ENCODE measurements at regions not wholly inside any gene's neighbourhood (a gene's known extent, or its start where the extent isn't known, plus 50 kb on each side); places are given as distances from the start of the nearest gene placed in this dataset.

DNA sequence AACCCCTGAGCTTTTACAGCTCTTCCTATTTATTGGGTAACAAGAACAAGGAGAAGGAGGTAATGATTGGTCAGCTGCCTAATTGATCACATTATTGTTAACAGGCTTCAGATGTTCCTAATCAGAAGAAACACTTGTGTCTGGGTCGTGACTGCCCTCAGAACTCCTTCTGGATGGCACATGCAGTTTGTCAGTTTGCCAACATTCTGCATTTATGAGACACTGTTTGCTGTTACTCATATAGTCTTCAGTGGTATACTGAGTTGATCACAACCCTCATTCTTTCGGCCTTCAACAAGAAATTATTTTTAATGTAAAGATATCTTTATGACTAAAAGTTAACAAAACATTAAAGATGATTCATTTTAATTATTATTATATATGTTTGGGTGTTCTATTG, 95.7 kb upstream of the DOCK10 start:
- H2BK12ac ChIP-seq (ENCODE audit: low read length in 2 of 2): no peak overlapping the region
- no peak overlapping the region for H3K23ac ChIP-seq (ENCODE audit: low read length in 2 of 2)
- no peak overlapping the region for H3K4me3 ChIP-seq (ENCODE audit: insufficient read depth in 1 of 2, low read depth in 1 of 2, low read length in 2 of 2)
- no peak overlapping the region for H3K27ac ChIP-seq (ENCODE audit: low read length, poor library complexity, severe bottlenecking)
- no peak overlapping the region for H2BK5ac ChIP-seq (ENCODE audit: low read depth, low read length, poor library complexity, severe bottlenecking)
- H2AFZ ChIP-seq (ENCODE audit: low read depth, low read length): no peak overlapping the region
- no peaks in the 10 kb centered on the region for H3K79me1 ChIP-seq (replicated peaks; ENCODE audit: low read length, poor library complexity, severe bottlenecking)
- no peak overlapping the region for H4K8ac ChIP-seq (ENCODE audit: low read length)
- H3K4ac ChIP-seq (ENCODE audit: low read depth in 1 of 2, low read length in 2 of 2): no peak overlapping the region
- no peak overlapping the region for H3K14ac ChIP-seq (ENCODE audit: low read length in 2 of 2)
- no peak overlapping the region for H3K9ac ChIP-seq (ENCODE audit: low read length)
- no peaks in the 10 kb centered on the region for H3K4me1 ChIP-seq (ENCODE audit: control insufficient read depth, insufficient read depth, low read depth, low read length)
- H2BK120ac ChIP-seq (ENCODE audit: low read depth, low read length): no peak overlapping the region
- no peak overlapping the region for H4K91ac ChIP-seq (ENCODE audit: low read length)
- H3K36me3 ChIP-seq (ENCODE audit: control insufficient read depth in 1 of 2, insufficient read depth in 2 of 2, low read depth in 1 of 2, low read length in 2 of 2): no peaks in the 10 kb centered on the region
- no peak overlapping the region for H2AK5ac ChIP-seq (ENCODE audit: low read length, severe bottlenecking)
- DNase-seq: no peak
- WGBS: 33% methylated on average over 1 of the region's 2 CpGs
- H2BK15ac ChIP-seq (ENCODE audit: low read depth, poor library complexity, severe bottlenecking): no peak overlapping the region
- no peak overlapping the region for H3K4me2 ChIP-seq (ENCODE audit: low read length, poor library complexity, severe bottlenecking)
- H3K18ac ChIP-seq (ENCODE audit: low read depth in 1 of 2, low read length in 2 of 2): no peak overlapping the region
- H3K9me3 ChIP-seq (ENCODE audit: control insufficient read depth, low read length): no peaks in the 10 kb centered on the region
- H3K27me3 ChIP-seq (ENCODE audit: control insufficient read depth in 1 of 2, insufficient read depth in 1 of 2, low read length in 2 of 2): no peaks in the 10 kb centered on the region

DNA sequence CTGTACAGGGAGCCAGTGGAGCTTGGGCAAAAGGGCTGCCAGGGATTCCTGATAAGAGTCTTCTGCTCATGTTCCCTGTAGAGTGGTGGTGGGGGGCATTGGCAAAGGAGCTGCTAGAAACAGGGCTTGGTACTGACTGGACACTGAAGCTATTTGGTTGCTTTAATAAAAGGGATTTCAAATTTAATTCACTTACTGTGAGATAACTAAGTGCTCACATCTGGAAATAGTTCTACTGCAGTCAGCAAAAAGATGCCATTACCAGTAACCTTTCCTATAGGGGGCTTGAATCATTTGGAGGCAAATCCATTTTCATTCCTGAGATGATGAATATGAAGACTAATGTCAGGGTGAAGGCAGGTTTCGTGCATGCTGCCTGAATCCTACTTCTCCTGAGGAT, 94.3 kb upstream of the DOCK10 start:
- H3K4me2 ChIP-seq (ENCODE audit: low read length, poor library complexity, severe bottlenecking): no peak overlapping the region
- no peak overlapping the region for H2BK12ac ChIP-seq (ENCODE audit: low read length in 2 of 2)
- H2BK120ac ChIP-seq (ENCODE audit: low read depth, low read length): no peak overlapping the region
- no peak overlapping the region for H3K4me3 ChIP-seq (ENCODE audit: insufficient read depth in 1 of 2, low read depth in 1 of 2, low read length in 2 of 2)
- WGBS: 83% methylated on average over 1 of the region's 1 CpG
- no peak overlapping the region for H3K23ac ChIP-seq (ENCODE audit: low read length in 2 of 2)
- no peak overlapping the region for H3K27ac ChIP-seq (ENCODE audit: low read length, poor library complexity, severe bottlenecking)
- H4K8ac ChIP-seq (ENCODE audit: low read length): no peak overlapping the region
- no peak for DNase-seq
- H3K4ac ChIP-seq (ENCODE audit: low read depth in 1 of 2, low read length in 2 of 2): no peak overlapping the region
- H3K18ac ChIP-seq (ENCODE audit: low read depth in 1 of 2, low read length in 2 of 2): no peak overlapping the region
- H4K91ac ChIP-seq (ENCODE audit: low read length): no peak overlapping the region
- no peaks in the 10 kb centered on the region for H3K9me3 ChIP-seq (ENCODE audit: control insufficient read depth, low read length)
- H2BK15ac ChIP-seq (ENCODE audit: low read depth, poor library complexity, severe bottlenecking): no peak overlapping the region
- no peaks in the 10 kb centered on the region for H3K4me1 ChIP-seq (ENCODE audit: control insufficient read depth, insufficient read depth, low read depth, low read length)
- H3K9ac ChIP-seq (ENCODE audit: low read length): no peak overlapping the region
- no peaks in the 10 kb centered on the region for H3K79me1 ChIP-seq (replicated peaks; ENCODE audit: low read length, poor library complexity, severe bottlenecking)
- H2AK5ac ChIP-seq (ENCODE audit: low read length, severe bottlenecking): no peak overlapping the region
- H3K27me3 ChIP-seq (ENCODE audit: control insufficient read depth in 1 of 2, insufficient read depth in 1 of 2, low read length in 2 of 2): no peaks in the 10 kb centered on the region
- no peak overlapping the region for H2AFZ ChIP-seq (ENCODE audit: low read depth, low read length)
- H3K36me3 ChIP-seq (ENCODE audit: control insufficient read depth in 1 of 2, insufficient read depth in 2 of 2, low read depth in 1 of 2, low read length in 2 of 2): no peaks in the 10 kb centered on the region
- H3K14ac ChIP-seq (ENCODE audit: low read length in 2 of 2): no peak overlapping the region
- H2BK5ac ChIP-seq (ENCODE audit: low read depth, low read length, poor library complexity, severe bottlenecking): no peak overlapping the region

DNA sequence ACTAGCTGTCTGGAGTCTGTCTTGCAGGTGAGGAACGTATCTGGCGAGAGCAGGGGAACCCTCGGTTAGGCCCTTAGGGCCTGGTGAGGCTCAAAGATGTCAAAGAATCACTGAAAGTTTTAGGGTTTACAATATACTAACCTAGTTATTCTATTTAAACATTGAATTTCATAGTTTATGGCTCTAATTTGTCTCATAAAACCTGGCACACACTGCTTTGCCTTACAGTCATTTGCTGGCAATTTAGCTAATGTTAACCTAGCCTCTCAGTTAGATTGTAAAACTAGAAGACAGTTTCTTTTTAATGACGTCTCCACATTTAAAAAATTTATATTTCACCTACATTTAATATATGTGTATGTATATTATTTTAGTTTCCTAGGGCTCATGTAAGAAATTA, 89.6 kb upstream of the DOCK10 start:
- H3K4me1 ChIP-seq (ENCODE audit: control insufficient read depth, insufficient read depth, low read depth, low read length): no peaks in the 10 kb centered on the region
- H3K9ac ChIP-seq (ENCODE audit: low read length): no peak overlapping the region
- H2BK5ac ChIP-seq (ENCODE audit: low read depth, low read length, poor library complexity, severe bottlenecking): no peak overlapping the region
- H3K79me1 ChIP-seq (replicated peaks; ENCODE audit: low read length, poor library complexity, severe bottlenecking): no peaks in the 10 kb centered on the region
- 100% methylated on average over 2 of the region's 4 CpGs for WGBS
- H2AFZ ChIP-seq (ENCODE audit: low read depth, low read length): no peak overlapping the region
- no peak overlapping the region for H3K14ac ChIP-seq (ENCODE audit: low read length in 2 of 2)
- H3K23ac ChIP-seq (ENCODE audit: low read length in 2 of 2): no peak overlapping the region
- H2BK15ac ChIP-seq (ENCODE audit: low read depth, poor library complexity, severe bottlenecking): no peak overlapping the region
- no peak for DNase-seq
- H3K36me3 ChIP-seq (ENCODE audit: control insufficient read depth in 1 of 2, insufficient read depth in 2 of 2, low read depth in 1 of 2, low read length in 2 of 2): no peaks in the 10 kb centered on the region
- H3K27ac ChIP-seq (ENCODE audit: low read length, poor library complexity, severe bottlenecking): no peak overlapping the region
- no peak overlapping the region for H4K91ac ChIP-seq (ENCODE audit: low read length)
- H2AK5ac ChIP-seq (ENCODE audit: low read length, severe bottlenecking): no peak overlapping the region
- H3K9me3 ChIP-seq (ENCODE audit: control insufficient read depth, low read length): no peaks in the 10 kb centered on the region
- no peak overlapping the region for H2BK12ac ChIP-seq (ENCODE audit: low read length in 2 of 2)
- no peaks in the 10 kb centered on the region for H3K27me3 ChIP-seq (ENCODE audit: control insufficient read depth in 1 of 2, insufficient read depth in 1 of 2, low read length in 2 of 2)
- H4K8ac ChIP-seq (ENCODE audit: low read length): no peak overlapping the region
- H3K18ac ChIP-seq (ENCODE audit: low read depth in 1 of 2, low read length in 2 of 2): no peak overlapping the region
- H3K4me3 ChIP-seq (ENCODE audit: insufficient read depth in 1 of 2, low read depth in 1 of 2, low read length in 2 of 2): no peak overlapping the region
- H3K4ac ChIP-seq (ENCODE audit: low read depth in 1 of 2, low read length in 2 of 2): no peak overlapping the region
- H2BK120ac ChIP-seq (ENCODE audit: low read depth, low read length): no peak overlapping the region
- no peak overlapping the region for H3K4me2 ChIP-seq (ENCODE audit: low read length, poor library complexity, severe bottlenecking)

GRCh38 chr2:225130093-225130492, 87.8 kb upstream of the DOCK10 start:
- H3K9me3 ChIP-seq (ENCODE audit: control insufficient read depth, low read length): no peaks in the 10 kb centered on the region
- no peak overlapping the region for H3K4me3 ChIP-seq (ENCODE audit: insufficient read depth in 1 of 2, low read depth in 1 of 2, low read length in 2 of 2)
- H3K79me1 ChIP-seq (replicated peaks; ENCODE audit: low read length, poor library complexity, severe bottlenecking): no peaks in the 10 kb centered on the region
- no peak overlapping the region for H3K23ac ChIP-seq (ENCODE audit: low read length in 2 of 2)
- no peak overlapping the region for H4K8ac ChIP-seq (ENCODE audit: low read length)
- H2BK120ac ChIP-seq (ENCODE audit: low read depth, low read length): no peak overlapping the region
- H3K27ac ChIP-seq (ENCODE audit: low read length, poor library complexity, severe bottlenecking): no peak overlapping the region
- H2BK12ac ChIP-seq (ENCODE audit: low read length in 2 of 2): no peak overlapping the region
- no peaks in the 10 kb centered on the region for H3K4me1 ChIP-seq (ENCODE audit: control insufficient read depth, insufficient read depth, low read depth, low read length)
- no peak overlapping the region for H2BK5ac ChIP-seq (ENCODE audit: low read depth, low read length, poor library complexity, severe bottlenecking)
- no peak overlapping the region for H2BK15ac ChIP-seq (ENCODE audit: low read depth, poor library complexity, severe bottlenecking)
- H3K9ac ChIP-seq (ENCODE audit: low read length): no peak overlapping the region
- no peak overlapping the region for H2AK5ac ChIP-seq (ENCODE audit: low read length, severe bottlenecking)
- H4K91ac ChIP-seq (ENCODE audit: low read length): no peak overlapping the region
- H3K27me3 ChIP-seq (ENCODE audit: control insufficient read depth in 1 of 2, insufficient read depth in 1 of 2, low read length in 2 of 2): no peaks in the 10 kb centered on the region
- no peak overlapping the region for H3K4me2 ChIP-seq (ENCODE audit: low read length, poor library complexity, severe bottlenecking)
- no peak for DNase-seq
- H2AFZ ChIP-seq (ENCODE audit: low read depth, low read length): no peak overlapping the region
- H3K4ac ChIP-seq (ENCODE audit: low read depth in 1 of 2, low read length in 2 of 2): no peak overlapping the region
- H3K14ac ChIP-seq (ENCODE audit: low read length in 2 of 2): no peak overlapping the region
- H3K18ac ChIP-seq (ENCODE audit: low read depth in 1 of 2, low read length in 2 of 2): no peak overlapping the region
- H3K36me3 ChIP-seq (ENCODE audit: control insufficient read depth in 1 of 2, insufficient read depth in 2 of 2, low read depth in 1 of 2, low read length in 2 of 2): no peaks in the 10 kb centered on the region

Measured in mesenchymal stem cell (in vitro differentiated cells and primary cell).